ENCODE measurements at regions not wholly inside any gene's neighbourhood (a gene's known extent, or its start where the extent isn't known, plus 50 kb on each side); places are given as distances from the start of the nearest gene placed in this dataset.

DNA sequence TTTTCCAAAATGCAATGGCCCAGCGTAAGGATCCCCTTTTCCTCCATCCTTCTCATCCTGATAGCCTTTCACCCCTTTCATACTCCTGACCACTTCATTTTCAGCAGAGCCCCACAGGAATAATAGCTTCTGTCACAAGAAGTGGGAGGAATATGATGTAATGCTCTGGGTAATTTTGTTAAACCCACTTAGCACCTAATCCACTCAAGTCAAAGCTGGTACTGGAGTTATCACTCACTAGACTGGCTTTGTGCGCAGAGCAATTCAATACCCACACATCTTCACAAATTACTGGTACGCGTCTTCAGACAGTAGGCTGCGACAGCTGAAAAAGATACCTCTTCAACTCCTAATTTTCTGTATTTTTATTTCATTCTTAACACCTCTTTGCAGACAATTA, 2232.8 kb upstream of the WWC1 start:
- TF ChIP-seq CTCF (conservative IDR thresholded peaks at IDR 0.05; ENCODE audit: low read length) (no peak), EZH2phosphoT487 (IDR thresholded peaks at IDR 0.05; ENCODE audit: borderline replicate concordance, low read depth, low read length) (no peak)
